ENCODE measurements at regions not wholly inside any gene's neighbourhood (a gene's known extent, or its start where the extent isn't known, plus 50 kb on each side); places are given as distances from the start of the nearest gene placed in this dataset.

- TF ChIP-seq CTCF (IDR thresholded peaks at IDR 0.05) (no peak), EZH2 (IDR thresholded peaks at IDR 0.05; ENCODE audit: borderline replicate concordance, insufficient read depth, low read depth, low read length, poor library complexity, severe bottlenecking) (no peak)
These were observed 88.5 kb upstream of the HPCAL1 start for GRCh38 chr2:10214179-10214578.

All from B cell (primary cell).